ENCODE measurements at regions not wholly inside any gene's neighbourhood (a gene's known extent, or its start where the extent isn't known, plus 50 kb on each side); places are given as distances from the start of the nearest gene placed in this dataset.
A peak's percentile ranks its signal among the peaks of the same experiment; 100 is the strongest.

- DNase-seq (ENCODE audit: low read depth) = no peak
Observed at GRCh38 chr17:71989117-71989516, 131.7 kb upstream of the SOX9 start.

GRCh38 chr17:71993363-71993762 lies 127.5 kb upstream of the SOX9 start:
- DNase-seq (ENCODE audit: low read depth) = no peak

- peak; percentile 54 for DNase-seq (ENCODE audit: low read depth)
Observed at GRCh38 chr17:71995590-71995989, 125.2 kb upstream of the SOX9 start.

- peak; percentile 44 for DNase-seq (ENCODE audit: low read depth)
Observed at GRCh38 chr17:72004011-72004427, 116.8 kb upstream of the SOX9 start.

- peak; percentile 41 for DNase-seq (ENCODE audit: low read depth)
Observed at GRCh38 chr17:72004611-72005331, 116.0 kb upstream of the SOX9 start.

GRCh38 chr17:72005332-72006163 lies 115.3 kb upstream of the SOX9 start:
- no peak for DNase-seq (ENCODE audit: low read depth)

- DNase-seq (ENCODE audit: low read depth) = no peak
Observed at GRCh38 chr17:72008236-72008876, 112.5 kb upstream of the SOX9 start.

- DNase-seq (ENCODE audit: low read depth) = no peak
Observed at GRCh38 chr17:72011561-72011960, 109.3 kb upstream of the SOX9 start.

GRCh38 chr17:72021417-72022041 lies 99.3 kb upstream of the SOX9 start:
- DNase-seq (ENCODE audit: low read depth) = no peak

- no peak for DNase-seq (ENCODE audit: low read depth)
Observed at GRCh38 chr17:72022328-72023275, 98.2 kb upstream of the SOX9 start.

GRCh38 chr17:72024457-72024856 lies 96.4 kb upstream of the SOX9 start:
- no peak for DNase-seq (ENCODE audit: low read depth)

GRCh38 chr17:72025113-72025512 lies 95.7 kb upstream of the SOX9 start:
- no peak for DNase-seq (ENCODE audit: low read depth)

- peak; percentile 72 for DNase-seq (ENCODE audit: low read depth)
Observed at GRCh38 chr17:72030067-72030899, 90.5 kb upstream of the SOX9 start.

- no peak for DNase-seq (ENCODE audit: low read depth)
Observed at GRCh38 chr17:72031219-72031884, 89.5 kb upstream of the SOX9 start.

GRCh38 chr17:72033334-72033733 lies 87.5 kb upstream of the SOX9 start:
- no peak for DNase-seq (ENCODE audit: low read depth)

GRCh38 chr17:72034000-72034399 lies 86.8 kb upstream of the SOX9 start:
- DNase-seq (ENCODE audit: low read depth) = no peak

- DNase-seq (ENCODE audit: low read depth) = no peak
Observed at GRCh38 chr17:72038427-72038826, 82.4 kb upstream of the SOX9 start.

- DNase-seq (ENCODE audit: low read depth) = no peak
Observed at GRCh38 chr17:72039490-72039889, 81.3 kb upstream of the SOX9 start.

- no peak for DNase-seq (ENCODE audit: low read depth)
Observed at GRCh38 chr17:72046178-72046577, 74.6 kb upstream of the SOX9 start.
